22Rv1 (cell line): ENCODE measurements at regions not wholly inside any gene's neighbourhood (a gene's known extent, or its start where the extent isn't known, plus 50 kb on each side); places are given as distances from the start of the nearest gene placed in this dataset.

Experiments used
- ZFX ChIP-seq: fragments of 450-650 bp; IDR thresholded peaks from 2 replicates; pipeline ENCODE4 v1.6.1; 2017; ENCODE audit warnings: antibody characterized with exemption, borderline replicate concordance
- TF ChIP-seq, protein P1 (sequence below): fragments of 450-650 bp; IDR thresholded peaks from 2 replicates; pipeline ENCODE4 v1.5.1; 2017; ENCODE audit warnings: mild to moderate bottlenecking

DNA sequence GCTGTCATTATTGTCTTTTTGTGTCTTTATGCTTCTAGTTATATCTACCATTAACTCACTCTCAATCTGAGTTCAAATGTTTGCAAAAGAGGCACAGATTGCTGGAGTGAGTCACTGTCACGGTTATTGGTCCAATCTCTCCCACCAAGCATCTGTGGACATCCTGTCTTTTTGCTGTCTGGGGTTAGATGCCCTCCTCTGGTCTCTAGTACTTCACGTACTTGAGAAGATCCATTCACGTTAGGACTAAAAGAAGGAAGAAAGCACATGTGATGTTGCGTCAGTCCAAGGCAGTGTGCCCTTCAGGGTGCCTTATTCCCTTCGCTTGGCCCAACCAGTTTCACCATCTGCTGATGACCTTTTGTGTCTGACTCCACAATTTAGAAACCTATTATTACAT lies 72.3 kb upstream of the STXBP6 start:
- TF ChIP-seq, protein P1, sequence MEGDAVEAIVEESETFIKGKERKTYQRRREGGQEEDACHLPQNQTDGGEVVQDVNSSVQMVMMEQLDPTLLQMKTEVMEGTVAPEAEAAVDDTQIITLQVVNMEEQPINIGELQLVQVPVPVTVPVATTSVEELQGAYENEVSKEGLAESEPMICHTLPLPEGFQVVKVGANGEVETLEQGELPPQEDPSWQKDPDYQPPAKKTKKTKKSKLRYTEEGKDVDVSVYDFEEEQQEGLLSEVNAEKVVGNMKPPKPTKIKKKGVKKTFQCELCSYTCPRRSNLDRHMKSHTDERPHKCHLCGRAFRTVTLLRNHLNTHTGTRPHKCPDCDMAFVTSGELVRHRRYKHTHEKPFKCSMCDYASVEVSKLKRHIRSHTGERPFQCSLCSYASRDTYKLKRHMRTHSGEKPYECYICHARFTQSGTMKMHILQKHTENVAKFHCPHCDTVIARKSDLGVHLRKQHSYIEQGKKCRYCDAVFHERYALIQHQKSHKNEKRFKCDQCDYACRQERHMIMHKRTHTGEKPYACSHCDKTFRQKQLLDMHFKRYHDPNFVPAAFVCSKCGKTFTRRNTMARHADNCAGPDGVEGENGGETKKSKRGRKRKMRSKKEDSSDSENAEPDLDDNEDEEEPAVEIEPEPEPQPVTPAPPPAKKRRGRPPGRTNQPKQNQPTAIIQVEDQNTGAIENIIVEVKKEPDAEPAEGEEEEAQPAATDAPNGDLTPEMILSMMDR, result no peak
- TF ChIP-seq ZFX, result no peak
